ENCODE measurements at regions not wholly inside any gene's neighbourhood (a gene's known extent, or its start where the extent isn't known, plus 50 kb on each side); places are given as distances from the start of the nearest gene placed in this dataset.

GRCh38 chr10:64091897-64092296 lies 570.7 kb downstream of the REEP3 start:
- no peak overlapping the region for H3K4me3 ChIP-seq
- 45% methylated on average over 4 of the region's 4 CpGs for WGBS
- H3K27ac ChIP-seq = no peak overlapping the region
- no peaks in the 10 kb centered on the region for H3K27me3 ChIP-seq
- no peaks in the 10 kb centered on the region for H3K36me3 ChIP-seq
- no peaks in the 10 kb centered on the region for H3K9me3 ChIP-seq
- no peak for DNase-seq (ENCODE audit: low spot score in 2 of 2)
- TF ChIP-seq CTCF (IDR thresholded peaks at IDR 0.05) = no peak
- no peak for TF ChIP-seq POLR2A (IDR thresholded peaks at IDR 0.05)
- TF ChIP-seq EP300 (IDR thresholded peaks at IDR 0.05) = no peak
- no peak for TF ChIP-seq POLR2AphosphoS5 (IDR thresholded peaks at IDR 0.05)
- H3K4me1 ChIP-seq = no peaks in the 10 kb centered on the region

- Histone ChIP-seq H3K4me1 (no peaks in the 10 kb centered on the region), H3K4me3 (no peak overlapping the region), H3K9me3 (no peaks in the 10 kb centered on the region), H3K36me3 (no peaks in the 10 kb centered on the region), H3K27me3 (no peaks in the 10 kb centered on the region), H3K27ac (no peak overlapping the region)
- no peak for DNase-seq (ENCODE audit: low spot score in 2 of 2)
- 62% methylated on average over 3 of the region's 3 CpGs for WGBS
- TF ChIP-seq CTCF (IDR thresholded peaks at IDR 0.05) = no peak
- TF ChIP-seq EP300 (IDR thresholded peaks at IDR 0.05) = no peak
- TF ChIP-seq POLR2AphosphoS5 (IDR thresholded peaks at IDR 0.05) = no peak
- TF ChIP-seq POLR2A (IDR thresholded peaks at IDR 0.05) = no peak
Measured at GRCh38 chr10:64093304-64093703, 572.1 kb downstream of the REEP3 start.

GRCh38 chr10:64093946-64094535 lies 572.8 kb downstream of the REEP3 start:
- no peaks in the 10 kb centered on the region for H3K27me3 ChIP-seq
- no peaks in the 10 kb centered on the region for H3K9me3 ChIP-seq
- no peaks in the 10 kb centered on the region for H3K36me3 ChIP-seq
- H3K4me1 ChIP-seq = no peaks in the 10 kb centered on the region
- WGBS = 80% methylated on average over 3 of the region's 3 CpGs
- H3K27ac ChIP-seq = no peak overlapping the region
- DNase-seq (ENCODE audit: low spot score in 2 of 2) = no peak
- TF ChIP-seq POLR2AphosphoS5 (IDR thresholded peaks at IDR 0.05) (no peak), POLR2A (IDR thresholded peaks at IDR 0.05) (no peak), EP300 (IDR thresholded peaks at IDR 0.05) (no peak)
- H3K4me3 ChIP-seq = no peak overlapping the region

GRCh38 chr10:64096941-64097340 lies 575.7 kb downstream of the REEP3 start:
- no peaks in the 10 kb centered on the region for H3K36me3 ChIP-seq
- TF ChIP-seq EP300 (IDR thresholded peaks at IDR 0.05) = no peak
- TF ChIP-seq CTCF (IDR thresholded peaks at IDR 0.05) = no peak
- no peak for TF ChIP-seq POLR2A (IDR thresholded peaks at IDR 0.05)
- H3K9me3 ChIP-seq = no peaks in the 10 kb centered on the region
- H3K27me3 ChIP-seq = no peaks in the 10 kb centered on the region
- no peak overlapping the region for H3K27ac ChIP-seq
- no peak for DNase-seq (ENCODE audit: low spot score in 2 of 2)
- WGBS = 66% methylated on average over 4 of the region's 4 CpGs
- no peak overlapping the region for H3K4me3 ChIP-seq
- no peaks in the 10 kb centered on the region for H3K4me1 ChIP-seq

- H3K4me3 ChIP-seq = no peak overlapping the region
- no peaks in the 10 kb centered on the region for H3K27me3 ChIP-seq
- TF ChIP-seq CTCF (IDR thresholded peaks at IDR 0.05) (no peak), EP300 (IDR thresholded peaks at IDR 0.05) (no peak), POLR2AphosphoS5 (IDR thresholded peaks at IDR 0.05) (no peak), POLR2A (IDR thresholded peaks at IDR 0.05) (no peak)
- no peak for DNase-seq (ENCODE audit: low spot score in 2 of 2)
- no peak overlapping the region for H3K27ac ChIP-seq
- 84% methylated on average over 9 of the region's 9 CpGs for WGBS
- no peaks in the 10 kb centered on the region for H3K9me3 ChIP-seq
- H3K36me3 ChIP-seq = no peaks in the 10 kb centered on the region
- no peaks in the 10 kb centered on the region for H3K4me1 ChIP-seq
Measured at GRCh38 chr10:64097391-64098122, 576.4 kb downstream of the REEP3 start.
